ENCODE measurements at regions not wholly inside any gene's neighbourhood (a gene's known extent, or its start where the extent isn't known, plus 50 kb on each side); places are given as distances from the start of the nearest gene placed in this dataset.

DNA sequence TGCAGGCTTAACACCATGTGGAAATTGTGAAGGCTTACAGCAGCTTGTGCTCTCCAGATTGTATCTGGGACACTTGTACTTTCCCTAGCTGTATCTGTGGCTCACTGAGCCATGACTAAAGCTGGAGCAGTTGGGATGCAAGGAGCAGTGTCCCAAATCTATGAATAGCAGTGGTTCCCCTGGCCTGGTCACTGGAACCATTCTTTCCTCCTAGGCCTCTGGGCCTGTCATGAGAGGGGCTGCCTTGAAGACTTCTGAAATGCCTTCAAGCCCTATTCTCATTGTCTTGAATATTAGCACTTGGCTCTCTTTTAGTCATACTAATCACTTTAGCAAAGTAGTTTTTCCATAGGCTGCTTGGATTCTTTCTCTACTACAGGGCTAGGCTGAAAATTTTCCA is 186.8 kb upstream of the LRATD1 start (continued):
- TF ChIP-seq, protein P1, sequence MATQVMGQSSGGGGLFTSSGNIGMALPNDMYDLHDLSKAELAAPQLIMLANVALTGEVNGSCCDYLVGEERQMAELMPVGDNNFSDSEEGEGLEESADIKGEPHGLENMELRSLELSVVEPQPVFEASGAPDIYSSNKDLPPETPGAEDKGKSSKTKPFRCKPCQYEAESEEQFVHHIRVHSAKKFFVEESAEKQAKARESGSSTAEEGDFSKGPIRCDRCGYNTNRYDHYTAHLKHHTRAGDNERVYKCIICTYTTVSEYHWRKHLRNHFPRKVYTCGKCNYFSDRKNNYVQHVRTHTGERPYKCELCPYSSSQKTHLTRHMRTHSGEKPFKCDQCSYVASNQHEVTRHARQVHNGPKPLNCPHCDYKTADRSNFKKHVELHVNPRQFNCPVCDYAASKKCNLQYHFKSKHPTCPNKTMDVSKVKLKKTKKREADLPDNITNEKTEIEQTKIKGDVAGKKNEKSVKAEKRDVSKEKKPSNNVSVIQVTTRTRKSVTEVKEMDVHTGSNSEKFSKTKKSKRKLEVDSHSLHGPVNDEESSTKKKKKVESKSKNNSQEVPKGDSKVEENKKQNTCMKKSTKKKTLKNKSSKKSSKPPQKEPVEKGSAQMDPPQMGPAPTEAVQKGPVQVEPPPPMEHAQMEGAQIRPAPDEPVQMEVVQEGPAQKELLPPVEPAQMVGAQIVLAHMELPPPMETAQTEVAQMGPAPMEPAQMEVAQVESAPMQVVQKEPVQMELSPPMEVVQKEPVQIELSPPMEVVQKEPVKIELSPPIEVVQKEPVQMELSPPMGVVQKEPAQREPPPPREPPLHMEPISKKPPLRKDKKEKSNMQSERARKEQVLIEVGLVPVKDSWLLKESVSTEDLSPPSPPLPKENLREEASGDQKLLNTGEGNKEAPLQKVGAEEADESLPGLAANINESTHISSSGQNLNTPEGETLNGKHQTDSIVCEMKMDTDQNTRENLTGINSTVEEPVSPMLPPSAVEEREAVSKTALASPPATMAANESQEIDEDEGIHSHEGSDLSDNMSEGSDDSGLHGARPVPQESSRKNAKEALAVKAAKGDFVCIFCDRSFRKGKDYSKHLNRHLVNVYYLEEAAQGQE (IDR thresholded peaks at IDR 0.05; ENCODE audit: unreplicated experiment), result no peak

DNA sequence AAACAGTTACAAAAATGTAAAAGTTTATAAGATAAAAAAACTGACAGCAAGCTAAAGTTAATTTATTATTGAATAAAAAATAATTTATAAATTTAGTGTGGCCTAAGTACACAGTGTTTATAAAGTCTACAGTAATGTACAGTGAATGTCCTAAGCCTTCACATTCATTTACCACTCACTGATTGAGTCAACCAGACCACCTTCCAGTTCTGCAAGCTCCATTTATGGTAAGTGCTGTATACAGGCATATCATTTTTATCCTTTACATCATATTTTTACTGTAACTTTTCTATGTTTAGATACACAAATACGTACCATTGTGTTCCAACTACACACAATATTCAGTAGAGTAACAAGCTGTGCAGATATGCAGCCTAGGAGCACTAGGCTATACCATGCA is 184.2 kb upstream of the LRATD1 start:
- no peak overlapping the region for H3K4me3 Mint-ChIP-seq
- no peaks in the 10 kb centered on the region for H3K4me1 Mint-ChIP-seq

More for the DNA sequence above, 184.2 kb upstream of the LRATD1 start:
- no peak overlapping the region for H2AFZ ChIP-seq
- H3K9me3 Mint-ChIP-seq, result peaks cover 37% of the 10 kb centered on the region
- peaks cover 28% of the 10 kb centered on the region for H3K36me3 Mint-ChIP-seq (ENCODE audit: low read depth)
- H3K27ac Mint-ChIP-seq, result no peak overlapping the region
- H3K27me3 ChIP-seq (ENCODE audit: insufficient read depth), result no peaks in the 10 kb centered on the region
- H3F3A ChIP-seq (replicated peaks; ENCODE audit: low read depth), result no peaks in the 10 kb centered on the region
- DNase-seq (ENCODE audit: low spot score), result no peak
- 0 out of 2 replicates have a peak, but pooled peaks cover 1% of the 10 kb centered on the region for H3K9me2 ChIP-seq (ENCODE audit: insufficient read depth)
- peaks cover 5% of the 10 kb centered on the region; the same call in 1 of the 2 replicates for H3K36me3 ChIP-seq (ENCODE audit: insufficient read depth)
- H4K20me1 ChIP-seq (replicated peaks; ENCODE audit: insufficient read depth), result no peaks in the 10 kb centered on the region
- H3K27me3 Mint-ChIP-seq (ENCODE audit: insufficient read depth, low read depth, poor library complexity), result no peaks in the 10 kb centered on the region
- TF ChIP-seq STAT1 (IDR thresholded peaks at IDR 0.05; ENCODE audit: unreplicated experiment) (no peak), CREB1 (CRISPR knock-in tag; IDR thresholded peaks at IDR 0.05; ENCODE audit: low read depth) (no peak), NANOG (IDR thresholded peaks at IDR 0.05; ENCODE audit: borderline replicate concordance) (no peak), ZNF114 (CRISPR knock-in tag; IDR thresholded peaks at IDR 0.05) (no peak), EZH2 (IDR thresholded peaks at IDR 0.05; ENCODE audit: low read depth, unreplicated experiment) (no peak), JUNB (IDR thresholded peaks at IDR 0.05; ENCODE audit: unreplicated experiment) (no peak), EZH2phosphoT487 (IDR thresholded peaks at IDR 0.05; ENCODE audit: unreplicated experiment) (no peak), POLR2AphosphoS5 (IDR thresholded peaks at IDR 0.05; ENCODE audit: low read depth) (no peak), ETS1 (IDR thresholded peaks at IDR 0.05) (no peak)
- TF ChIP-seq, protein P1 (IDR thresholded peaks at IDR 0.05; ENCODE audit: unreplicated experiment), result no peak
- H3K27ac ChIP-seq (ENCODE audit: low read depth), result no peak overlapping the region
- H3K4me3 ChIP-seq, result no peak overlapping the region
- H3K4me2 ChIP-seq, result no peak overlapping the region
- H3K79me2 ChIP-seq (replicated peaks; ENCODE audit: insufficient read depth), result no peaks in the 10 kb centered on the region
- H3K4me1 ChIP-seq (ENCODE audit: insufficient read depth), result no peaks in the 10 kb centered on the region
- no peak for ATAC-seq
